SK-N-SH treated with all-trans-retinoic acid at 6 μM for 48 hours (cell line): ENCODE measurements at regions not wholly inside any gene's neighbourhood (a gene's known extent, or its start where the extent isn't known, plus 50 kb on each side); places are given as distances from the start of the nearest gene placed in this dataset.

Experiments used
- ATAC-seq: fragments of 200-7000 bp; cut with Tn5 transposase; 3 replicates; pipeline ENCODE4 v1.9.1; 2020; ENCODE audit warnings: mild to moderate bottlenecking, moderate library complexity
- BACH2 ChIP-seq: fragments of 250-450 bp; sonication (Bioruptor Pico); IDR thresholded peaks from 2 replicates; pipeline ENCODE4 v1.9.0; 2021; ENCODE audit warnings: mild to moderate bottlenecking, borderline replicate concordance
- CREB5 ChIP-seq: fragments of 250-450 bp; sonication (Bioruptor Pico); IDR thresholded peaks from 2 replicates; pipeline ENCODE4 v1.5.1; 2020; ENCODE audit warnings: low read depth, mild to moderate bottlenecking, moderate library complexity
- CSDC2 ChIP-seq: fragments of 250-450 bp; sonication (Bioruptor Pico); IDR thresholded peaks from 2 replicates; pipeline ENCODE4 v1.5.0; 2020; ENCODE audit warnings: mild to moderate bottlenecking, moderate library complexity
- ESRRG ChIP-seq: fragments of 250-450 bp; sonication (Bioruptor Pico); IDR thresholded peaks from 2 replicates; pipeline ENCODE4 v1.6.1; 2021; ENCODE audit warnings: mild to moderate bottlenecking
- GLIS3 ChIP-seq: fragments of 250-450 bp; sonication (Bioruptor Pico); IDR thresholded peaks from 2 replicates; pipeline ENCODE4 v1.5.0; 2020; ENCODE audit warnings: mild to moderate bottlenecking, moderate library complexity
- OSR1 ChIP-seq: fragments of 250-450 bp; sonication (Bioruptor Pico); IDR thresholded peaks from 2 replicates; pipeline ENCODE4 v1.8.0; 2022; ENCODE audit warnings: moderate library complexity, mild to moderate bottlenecking, inconsistent platforms
- PPARA ChIP-seq: fragments of 250-450 bp; sonication (Bioruptor Pico); IDR thresholded peaks from 2 replicates; pipeline ENCODE4 v1.5.0; 2020; ENCODE audit warnings: mild to moderate bottlenecking, borderline replicate concordance
- RARB ChIP-seq: fragments of 250-450 bp; sonication (Bioruptor Pico); IDR thresholded peaks from 2 replicates; pipeline ENCODE4 v1.8.0; 2021; ENCODE audit warnings: mild to moderate bottlenecking, moderate library complexity
- SNAI2 ChIP-seq: fragments of 250-450 bp; sonication (Bioruptor Pico); IDR thresholded peaks from 2 replicates; pipeline ENCODE4 v1.5.0; 2020; ENCODE audit warnings: mild to moderate bottlenecking, moderate library complexity
- TCF4 ChIP-seq: fragments of 250-450 bp; sonication (Bioruptor Pico); IDR thresholded peaks from 2 replicates; pipeline ENCODE4 v1.8.0; 2021; ENCODE audit warnings: mild to moderate bottlenecking, moderate library complexity, borderline replicate concordance
- TOX ChIP-seq: fragments of 250-450 bp; sonication (Bioruptor Pico); IDR thresholded peaks from 2 replicates; pipeline ENCODE4 v1.8.0; 2021; ENCODE audit warnings: mild to moderate bottlenecking, moderate library complexity, borderline replicate concordance
- ZC3H10 ChIP-seq: fragments of 250-450 bp; sonication (Bioruptor Pico); IDR thresholded peaks from 2 replicates; pipeline ENCODE4 v1.5.1; 2021; ENCODE audit warnings: mild to moderate bottlenecking, moderate library complexity
- ZFP30 ChIP-seq: fragments of 450-650 bp; formaldehyde crosslinking; IDR thresholded peaks from 2 replicates; pipeline ENCODE4 v1.5.0; 2022; ENCODE audit warnings: mild to moderate bottlenecking, moderate library complexity
- ZNF565 ChIP-seq: fragments of 450-650 bp; formaldehyde crosslinking; conservative IDR thresholded peaks from 2 replicates; pipeline ENCODE4 v1.5.0; 2020; ENCODE audit warnings: low read depth, mild to moderate bottlenecking, moderate library complexity
- ZNF70 ChIP-seq: fragments of 450-650 bp; formaldehyde crosslinking; IDR thresholded peaks from 2 replicates; pipeline ENCODE4 v1.5.0; 2020; ENCODE audit warnings: mild to moderate bottlenecking, moderate library complexity
- ZNF8 ChIP-seq: fragments of 450-650 bp; formaldehyde crosslinking; IDR thresholded peaks from 2 replicates; pipeline ENCODE4 v1.5.0; 2020; ENCODE audit warnings: mild to moderate bottlenecking, moderate library complexity
- TF ChIP-seq, protein P1 (sequence below): fragments of 250-450 bp; sonication (Bioruptor Pico); IDR thresholded peaks from 2 replicates; pipeline ENCODE4 v1.5.1; 2021; ENCODE audit warnings: mild to moderate bottlenecking, moderate library complexity
- TF ChIP-seq, protein P2 (sequence below): fragments of 250-450 bp; sonication (Bioruptor Pico); IDR thresholded peaks from 2 replicates; pipeline ENCODE4 v1.5.0; 2020; ENCODE audit warnings: mild to moderate bottlenecking, moderate library complexity
- TF ChIP-seq, protein P3 (sequence below): fragments of 250-450 bp; sonication (Bioruptor Pico); IDR thresholded peaks from 2 replicates; pipeline ENCODE4 v1.8.0; 2020; ENCODE audit warnings: mild to moderate bottlenecking, moderate library complexity, borderline replicate concordance

GRCh38 chr2:128545829-128546228 is 227.2 kb upstream of the HS6ST1 start:
- no peak for TF ChIP-seq ZNF565 (CRISPR knock-in tag)
- TF ChIP-seq CREB5 (CRISPR knock-in tag): no peak
- no peak for TF ChIP-seq ZNF8 (CRISPR knock-in tag)
- TF ChIP-seq TCF4 (CRISPR knock-in tag): no peak
- TF ChIP-seq TOX: no peak
- TF ChIP-seq, protein P1, sequence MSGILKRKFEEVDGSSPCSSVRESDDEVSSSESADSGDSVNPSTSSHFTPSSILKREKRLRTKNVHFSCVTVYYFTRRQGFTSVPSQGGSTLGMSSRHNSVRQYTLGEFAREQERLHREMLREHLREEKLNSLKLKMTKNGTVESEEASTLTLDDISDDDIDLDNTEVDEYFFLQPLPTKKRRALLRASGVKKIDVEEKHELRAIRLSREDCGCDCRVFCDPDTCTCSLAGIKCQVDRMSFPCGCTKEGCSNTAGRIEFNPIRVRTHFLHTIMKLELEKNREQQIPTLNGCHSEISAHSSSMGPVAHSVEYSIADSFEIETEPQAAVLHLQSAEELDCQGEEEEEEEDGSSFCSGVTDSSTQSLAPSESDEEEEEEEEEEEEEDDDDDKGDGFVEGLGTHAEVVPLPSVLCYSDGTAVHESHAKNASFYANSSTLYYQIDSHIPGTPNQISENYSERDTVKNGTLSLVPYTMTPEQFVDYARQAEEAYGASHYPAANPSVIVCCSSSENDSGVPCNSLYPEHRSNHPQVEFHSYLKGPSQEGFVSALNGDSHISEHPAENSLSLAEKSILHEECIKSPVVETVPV (CRISPR knock-in tag): no peak
- no peak for ATAC-seq

GRCh38 chr2:128547667-128548066 is 229.0 kb upstream of the HS6ST1 start:
- TF ChIP-seq, protein P2, sequence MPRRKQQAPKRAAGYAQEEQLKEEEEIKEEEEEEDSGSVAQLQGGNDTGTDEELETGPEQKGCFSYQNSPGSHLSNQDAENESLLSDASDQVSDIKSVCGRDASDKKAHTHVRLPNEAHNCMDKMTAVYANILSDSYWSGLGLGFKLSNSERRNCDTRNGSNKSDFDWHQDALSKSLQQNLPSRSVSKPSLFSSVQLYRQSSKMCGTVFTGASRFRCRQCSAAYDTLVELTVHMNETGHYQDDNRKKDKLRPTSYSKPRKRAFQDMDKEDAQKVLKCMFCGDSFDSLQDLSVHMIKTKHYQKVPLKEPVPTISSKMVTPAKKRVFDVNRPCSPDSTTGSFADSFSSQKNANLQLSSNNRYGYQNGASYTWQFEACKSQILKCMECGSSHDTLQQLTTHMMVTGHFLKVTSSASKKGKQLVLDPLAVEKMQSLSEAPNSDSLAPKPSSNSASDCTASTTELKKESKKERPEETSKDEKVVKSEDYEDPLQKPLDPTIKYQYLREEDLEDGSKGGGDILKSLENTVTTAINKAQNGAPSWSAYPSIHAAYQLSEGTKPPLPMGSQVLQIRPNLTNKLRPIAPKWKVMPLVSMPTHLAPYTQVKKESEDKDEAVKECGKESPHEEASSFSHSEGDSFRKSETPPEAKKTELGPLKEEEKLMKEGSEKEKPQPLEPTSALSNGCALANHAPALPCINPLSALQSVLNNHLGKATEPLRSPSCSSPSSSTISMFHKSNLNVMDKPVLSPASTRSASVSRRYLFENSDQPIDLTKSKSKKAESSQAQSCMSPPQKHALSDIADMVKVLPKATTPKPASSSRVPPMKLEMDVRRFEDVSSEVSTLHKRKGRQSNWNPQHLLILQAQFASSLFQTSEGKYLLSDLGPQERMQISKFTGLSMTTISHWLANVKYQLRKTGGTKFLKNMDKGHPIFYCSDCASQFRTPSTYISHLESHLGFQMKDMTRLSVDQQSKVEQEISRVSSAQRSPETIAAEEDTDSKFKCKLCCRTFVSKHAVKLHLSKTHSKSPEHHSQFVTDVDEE (CRISPR knock-in tag): no peak
- TF ChIP-seq ZFP30 (CRISPR knock-in tag) (no peak), ZNF8 (CRISPR knock-in tag) (no peak), RARB (no peak), TOX (no peak), PPARA (CRISPR knock-in tag) (no peak), ZNF70 (CRISPR knock-in tag) (no peak), SNAI2 (CRISPR knock-in tag) (no peak), CSDC2 (CRISPR knock-in tag) (no peak)
- TF ChIP-seq, protein P3, sequence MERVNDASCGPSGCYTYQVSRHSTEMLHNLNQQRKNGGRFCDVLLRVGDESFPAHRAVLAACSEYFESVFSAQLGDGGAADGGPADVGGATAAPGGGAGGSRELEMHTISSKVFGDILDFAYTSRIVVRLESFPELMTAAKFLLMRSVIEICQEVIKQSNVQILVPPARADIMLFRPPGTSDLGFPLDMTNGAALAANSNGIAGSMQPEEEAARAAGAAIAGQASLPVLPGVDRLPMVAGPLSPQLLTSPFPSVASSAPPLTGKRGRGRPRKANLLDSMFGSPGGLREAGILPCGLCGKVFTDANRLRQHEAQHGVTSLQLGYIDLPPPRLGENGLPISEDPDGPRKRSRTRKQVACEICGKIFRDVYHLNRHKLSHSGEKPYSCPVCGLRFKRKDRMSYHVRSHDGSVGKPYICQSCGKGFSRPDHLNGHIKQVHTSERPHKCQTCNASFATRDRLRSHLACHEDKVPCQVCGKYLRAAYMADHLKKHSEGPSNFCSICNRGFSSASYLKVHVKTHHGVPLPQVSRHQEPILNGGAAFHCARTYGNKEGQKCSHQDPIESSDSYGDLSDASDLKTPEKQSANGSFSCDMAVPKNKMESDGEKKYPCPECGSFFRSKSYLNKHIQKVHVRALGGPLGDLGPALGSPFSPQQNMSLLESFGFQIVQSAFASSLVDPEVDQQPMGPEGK (CRISPR knock-in tag): no peak
- TF ChIP-seq, protein P1 (CRISPR knock-in tag): no peak
- no peak for ATAC-seq

DNA sequence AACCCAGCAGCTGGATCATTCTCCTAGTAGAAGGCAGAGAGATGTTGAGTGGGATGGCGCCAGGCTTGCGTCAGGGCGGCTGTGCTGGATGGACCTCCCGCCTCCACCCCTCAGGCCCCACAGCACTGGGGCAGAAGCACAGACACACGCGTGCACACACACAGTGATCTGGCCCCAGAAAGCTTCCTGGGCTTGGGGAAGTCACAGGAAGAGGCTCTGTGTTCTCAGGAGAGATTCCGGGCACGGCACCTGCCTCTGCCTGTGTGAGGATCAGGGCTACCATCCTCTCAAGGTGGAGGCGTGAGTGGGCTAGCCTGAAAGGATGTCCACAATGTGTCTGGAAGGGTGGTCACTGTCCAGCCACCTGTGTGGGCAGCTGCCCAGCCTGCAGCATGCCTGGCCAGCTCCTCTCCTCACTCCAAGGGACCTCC is 229.8 kb upstream of the HS6ST1 start:
- ATAC-seq: no peak

GRCh38 chr2:128549094-128549493 is 230.4 kb upstream of the HS6ST1 start:
- no peak for TF ChIP-seq CSDC2 (CRISPR knock-in tag)
- no peak for TF ChIP-seq BACH2 (CRISPR knock-in tag)
- TF ChIP-seq ESRRG (CRISPR knock-in tag): no peak
- TF ChIP-seq OSR1 (CRISPR knock-in tag): no peak
- TF ChIP-seq PPARA (CRISPR knock-in tag): no peak
- TF ChIP-seq, all 23 proteins: peak for 0
- ATAC-seq: no peak

More for the DNA sequence above, 229.8 kb upstream of the HS6ST1 start:
- no peak for TF ChIP-seq TOX
- no peak for TF ChIP-seq ZC3H10
- no peak for TF ChIP-seq GLIS3 (CRISPR knock-in tag)
- TF ChIP-seq BACH2 (CRISPR knock-in tag): no peak
